Endothelial cell of umbilical vein (primary cell): ENCODE measurements at regions not wholly inside any gene's neighbourhood (a gene's known extent, or its start where the extent isn't known, plus 50 kb on each side); places are given as distances from the start of the nearest gene placed in this dataset.

Experiments
- BruUV-seq: library from RNA; stranded (reverse); fragments of 400-500 nt; replicated peaks from 2 replicates; lab custom pipeline; 2021; lab: Mats Ljungman, UMichigan
- CTCF ChIA-PET: fragments of 300-600, 350-600 bp; sonication (Branson Sonifier 250); formaldehyde crosslinking; loops from one replicate; lab custom pipeline; 2021; ENCODE audit warnings: antibody characterized with exemption, inconsistent platforms; lab: Charles Lee
- POLR2A ChIA-PET: fragments of 300-600, 350-600 bp; sonication (Branson Sonifier 250); formaldehyde crosslinking; loops from one replicate; lab custom pipeline; 2021; ENCODE audit warnings: antibody characterized with exemption, inconsistent platforms; lab: Charles Lee
- DNase-seq: peaks from one replicate; pipeline ENCODE4 v3.0.0-alpha.2; 2011; ENCODE audit warnings: low read depth, low spot score
- FAIRE-seq: peaks from 2 replicates; lab custom pipeline; 2011; peaks lifted over from hg19 to GRCh38; lab: Jason Lieb, UNC
- H2AFZ ChIP-seq: 2 replicates; pipeline ENCODE4 v1.6.0; 2012; ENCODE audit warnings: low read depth, low read length, control low read depth, inconsistent platforms
- H3K27ac ChIP-seq: 2 replicates; pipeline ENCODE4 v1.5.1; 2011; ENCODE audit warnings: low read depth, mild to moderate bottlenecking, control low read depth, low read length, moderate library complexity; ENCODE audit not compliant: insufficient read depth
- H3K27me3 ChIP-seq, 2 experiments: 2 replicates each; pipeline versions ENCODE4 v1.6.0 to v1.6.1; 2011; ENCODE audit warnings: low read length in 2 of 2, mixed read lengths in 1 of 2; ENCODE audit not compliant: control insufficient read depth in 2 of 2, insufficient read depth in 2 of 2
- H3K36me3 ChIP-seq, 2 experiments: 2 replicates in 1 of 2; 3 replicates in 1 of 2; pipeline ENCODE4 v1.5.1; 2011; ENCODE audit warnings: low read length in 2 of 2, mild to moderate bottlenecking in 1 of 2, moderate library complexity in 1 of 2; ENCODE audit not compliant: control insufficient read depth in 2 of 2, insufficient read depth in 2 of 2; ENCODE audit errors: extremely low read depth in 1 of 2
- H3K4me1 ChIP-seq: 3 replicates; pipeline ENCODE4 v1.5.1; 2011; ENCODE audit warnings: mild to moderate bottlenecking, low read length; ENCODE audit not compliant: control insufficient read depth, insufficient read depth; ENCODE audit errors: extremely low read depth
- H3K4me2 ChIP-seq: 2 replicates; pipeline ENCODE4 v1.6.1; 2011; ENCODE audit warnings: low read length, control low read depth, mixed read lengths; ENCODE audit not compliant: insufficient read depth
- H3K4me3 ChIP-seq, 3 experiments: fragments of 200-600 bp in 1 of 3; sonication (generic), shearing (Covaris generic) in 1 of 3; replicated peaks in 1 of 3; 2 replicates each; pipeline ENCODE4 v1.5.1; 2011 to 2016; ENCODE audit warnings: control low read depth in 3 of 3, low read length in 3 of 3, mild to moderate bottlenecking in 2 of 3, inconsistent platforms in 1 of 3, low read depth in 1 of 3, moderate library complexity in 1 of 3; ENCODE audit not compliant: insufficient read depth in 1 of 3
- H3K79me2 ChIP-seq: 2 replicates; pipeline ENCODE4 v1.6.0; 2012; ENCODE audit warnings: low read length, inconsistent platforms; ENCODE audit not compliant: control insufficient read depth, insufficient read depth
- H3K9ac ChIP-seq: replicated peaks from 2 replicates; pipeline ENCODE3; 2011; ENCODE audit warnings: low read length, control low read depth; ENCODE audit not compliant: insufficient read depth; ENCODE audit errors: extremely low read depth
- H3K9me1 ChIP-seq: replicated peaks from 3 replicates; pipeline ENCODE4 v1.6.0; 2011; ENCODE audit warnings: mild to moderate bottlenecking, low read length; ENCODE audit not compliant: control insufficient read depth, insufficient read depth; ENCODE audit errors: extremely low read depth
- H3K9me3 ChIP-seq: replicated peaks from 2 replicates; pipeline ENCODE4 v1.5.1; 2012; ENCODE audit warnings: low read length, inconsistent platforms; ENCODE audit not compliant: control insufficient read depth, insufficient read depth
- H4K20me1 ChIP-seq: replicated peaks from 2 replicates; pipeline ENCODE3; 2011; ENCODE audit warnings: mild to moderate bottlenecking, low read length; ENCODE audit not compliant: control insufficient read depth, insufficient read depth; ENCODE audit errors: extremely low read depth
- EZH2 ChIP-seq: IDR thresholded peaks from 2 replicates; pipeline ENCODE4 v1.6.1; 2012; ENCODE audit warnings: borderline replicate concordance, low read depth, mild to moderate bottlenecking, moderate library complexity, low read length, inconsistent platforms; ENCODE audit not compliant: severe bottlenecking
- FOS ChIP-seq: IDR thresholded peaks from 2 replicates; pipeline ENCODE4 v1.6.1; 2011; ENCODE audit warnings: mild to moderate bottlenecking, low read length, moderate library complexity, borderline replicate concordance; ENCODE audit not compliant: insufficient read depth
- GATA2 ChIP-seq: IDR thresholded peaks from 2 replicates; pipeline ENCODE4 v1.7.0; 2011; ENCODE audit warnings: low read depth, mild to moderate bottlenecking, moderate library complexity, mixed read lengths, low read length; ENCODE audit not compliant: insufficient read length, insufficient read depth
- JUN ChIP-seq: IDR thresholded peaks from 2 replicates; pipeline ENCODE4 v1.6.1; 2011; ENCODE audit warnings: borderline replicate concordance, low read depth; ENCODE audit not compliant: insufficient read length, insufficient read depth
- MYC ChIP-seq: IDR thresholded peaks from one replicate; pipeline ENCODE4 v1.6.1; 2011; ENCODE audit warnings: mild to moderate bottlenecking, low read depth, low read length
- POLR2A ChIP-seq: IDR thresholded peaks from 2 replicates; pipeline ENCODE4 v1.6.1; 2012; ENCODE audit warnings: low read depth, mild to moderate bottlenecking, control low read depth, low read length
- POLR2AphosphoS5 ChIP-seq: IDR thresholded peaks from 2 replicates; pipeline ENCODE4 v1.6.1; 2012; ENCODE audit warnings: low read depth, mild to moderate bottlenecking, control low read depth, low read length, moderate library complexity; ENCODE audit not compliant: insufficient read depth
- dilution Hi-C: fragments of 300-500 bp; cut with MboI; formaldehyde crosslinking; loops from one replicate; pipeline ENCODE4 v1.15.0; 2019; ENCODE audit warnings: low sequenced_read_pairs; ENCODE audit not compliant: extremely low pct_ligation_motif_present
- intact Hi-C: fragments of 100-400 bp; cut with micrococcal nuclease; formaldehyde crosslinking; loops from one replicate; pipeline ENCODE4 v1.10.0; 2022
- TF ChIP-seq, protein P1 (sequence below), 2 donors: IDR thresholded peaks; 1 replicate in 1 of 2; 2 replicates in 1 of 2; pipeline ENCODE4 v1.5.1; 2011; ENCODE audit warnings: low read length in 2 of 2, mild to moderate bottlenecking in 2 of 2, moderate library complexity in 2 of 2, control low read depth in 1 of 2, inconsistent platforms in 1 of 2, low read depth in 1 of 2; ENCODE audit not compliant: insufficient read depth in 1 of 2; ENCODE audit errors: extremely low read depth in 1 of 2
- TF ChIP-seq, protein P2 (sequence below): IDR thresholded peaks from 2 replicates; pipeline ENCODE4 v1.6.1; 2011; ENCODE audit not compliant: insufficient read depth, insufficient read length

- Histone ChIP-seq H3K4me1 (peaks cover 11% of the 10 kb centered on the region), H3K9ac (no peak overlapping the region), H3K79me2 (no peaks in the 10 kb centered on the region), H3K4me2 (peak overlapping the region; percentile 34), H3K9me1 (no peaks in the 10 kb centered on the region), H3K36me3 (no peaks in the 10 kb centered on the region), H3K4me3 (no peak overlapping the region), H4K20me1 (no peaks in the 10 kb centered on the region), H3K9me3 (no peaks in the 10 kb centered on the region), H3K27ac (peak overlapping the region; percentile 38), H3K27me3 (no peaks in the 10 kb centered on the region), H2AFZ (peak overlapping the region; percentile 39)
- ChIA-PET POLR2A (no interaction called here), CTCF (interaction anchor here (1.3 kb wide), 1 partner anchor 47 kb away, joined by 3 read pairs; no protein-coding TSS in a partner anchor)
- dilution Hi-C loops, result no loop called here
- DNase-seq, result peak; percentile 80
- intact Hi-C loops, result no loop called here
- BruUV-seq, result no TSS peak
- FAIRE-seq, result peak; percentile 90
- TF ChIP-seq GATA2 (peak; percentile 25), FOS (peak; percentile 98), POLR2A (no peak), JUN (peak; percentile 91), MYC (no peak), EZH2 (no peak), POLR2AphosphoS5 (peak; percentile 24)
- TF ChIP-seq, protein P1, sequence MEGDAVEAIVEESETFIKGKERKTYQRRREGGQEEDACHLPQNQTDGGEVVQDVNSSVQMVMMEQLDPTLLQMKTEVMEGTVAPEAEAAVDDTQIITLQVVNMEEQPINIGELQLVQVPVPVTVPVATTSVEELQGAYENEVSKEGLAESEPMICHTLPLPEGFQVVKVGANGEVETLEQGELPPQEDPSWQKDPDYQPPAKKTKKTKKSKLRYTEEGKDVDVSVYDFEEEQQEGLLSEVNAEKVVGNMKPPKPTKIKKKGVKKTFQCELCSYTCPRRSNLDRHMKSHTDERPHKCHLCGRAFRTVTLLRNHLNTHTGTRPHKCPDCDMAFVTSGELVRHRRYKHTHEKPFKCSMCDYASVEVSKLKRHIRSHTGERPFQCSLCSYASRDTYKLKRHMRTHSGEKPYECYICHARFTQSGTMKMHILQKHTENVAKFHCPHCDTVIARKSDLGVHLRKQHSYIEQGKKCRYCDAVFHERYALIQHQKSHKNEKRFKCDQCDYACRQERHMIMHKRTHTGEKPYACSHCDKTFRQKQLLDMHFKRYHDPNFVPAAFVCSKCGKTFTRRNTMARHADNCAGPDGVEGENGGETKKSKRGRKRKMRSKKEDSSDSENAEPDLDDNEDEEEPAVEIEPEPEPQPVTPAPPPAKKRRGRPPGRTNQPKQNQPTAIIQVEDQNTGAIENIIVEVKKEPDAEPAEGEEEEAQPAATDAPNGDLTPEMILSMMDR (IDR thresholded peaks at IDR 0.05; ENCODE audit: extremely low read depth in 1 of 2, insufficient read depth in 1 of 2, low read depth in 1 of 2, low read length in 2 of 2), result no peak
- TF ChIP-seq, protein P2, sequence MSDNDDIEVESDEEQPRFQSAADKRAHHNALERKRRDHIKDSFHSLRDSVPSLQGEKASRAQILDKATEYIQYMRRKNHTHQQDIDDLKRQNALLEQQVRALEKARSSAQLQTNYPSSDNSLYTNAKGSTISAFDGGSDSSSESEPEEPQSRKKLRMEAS, result no peak
Observed at GRCh38 chr14:66117600-66117999, 368.6 kb upstream of the CCDC196 start.
